NCI-H524 treated with DMSO at 0.1 percent for 48 hours (cell line): ENCODE measurements at regions not wholly inside any gene's neighbourhood (a gene's known extent, or its start where the extent isn't known, plus 50 kb on each side); places are given as distances from the start of the nearest gene placed in this dataset.

Source experiments
- DNase-seq: peaks from one replicate; lab custom pipeline; 2025; lab: John Stamatoyannopoulos, UW

DNA sequence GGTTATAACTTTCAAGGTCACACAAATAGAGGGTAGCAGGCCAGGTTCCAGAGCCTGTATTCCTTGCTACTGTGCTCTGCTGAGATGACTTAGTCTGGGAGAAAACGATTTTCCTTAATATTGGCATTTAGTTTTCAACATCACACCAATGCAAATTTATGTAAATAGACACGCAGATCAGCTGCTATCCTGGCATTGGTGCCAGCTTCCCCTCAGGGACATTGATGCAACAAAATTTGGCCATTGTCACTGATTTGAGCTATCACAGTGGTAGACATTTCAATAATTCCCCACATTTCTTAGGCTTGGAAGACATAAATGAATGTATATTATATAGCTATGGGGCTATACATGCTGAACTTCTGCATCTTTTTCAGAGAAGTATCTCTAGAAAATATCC, 71.6 kb upstream of the ASTN2 start:
- no peak for DNase-seq

DNA sequence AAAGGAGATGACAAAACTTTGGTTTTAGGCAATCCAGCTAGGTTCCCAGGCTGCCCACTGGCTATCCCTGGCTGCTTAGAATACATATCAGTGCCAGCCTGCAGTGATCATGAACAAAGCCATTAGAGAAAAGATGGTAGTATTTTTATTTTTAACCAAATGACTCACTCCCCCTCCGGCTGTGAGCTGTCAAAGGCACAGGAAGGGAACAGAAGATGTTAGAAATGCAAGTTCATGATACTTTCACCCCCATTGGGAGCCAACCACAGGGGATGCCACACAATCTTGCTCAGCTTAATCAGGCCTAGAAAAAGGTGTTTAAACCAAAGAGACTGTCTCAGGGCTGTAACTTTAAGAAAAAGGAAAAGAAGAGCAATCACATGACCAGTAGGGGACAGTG, 70.3 kb upstream of the ASTN2 start:
- no peak for DNase-seq

DNA sequence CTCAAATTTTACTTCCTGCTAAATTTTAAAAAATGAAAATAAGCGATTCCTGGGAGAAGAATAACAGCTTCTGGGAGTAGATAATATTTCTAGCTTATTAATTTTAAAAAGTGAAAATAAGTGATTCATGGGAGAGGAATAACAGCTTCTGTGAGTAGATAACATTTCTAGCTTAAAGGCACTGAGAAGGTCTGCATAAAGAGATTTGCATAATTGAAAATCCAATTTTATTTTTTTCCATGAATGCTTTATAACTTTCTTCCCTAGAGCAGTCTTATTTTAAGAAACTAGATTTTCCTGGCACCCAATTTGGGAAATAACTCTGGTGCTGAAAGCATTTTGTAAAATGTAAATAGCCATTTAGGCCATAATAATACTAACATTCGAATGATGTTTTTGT, 65.9 kb upstream of the ASTN2 start:
- no peak for DNase-seq

DNA sequence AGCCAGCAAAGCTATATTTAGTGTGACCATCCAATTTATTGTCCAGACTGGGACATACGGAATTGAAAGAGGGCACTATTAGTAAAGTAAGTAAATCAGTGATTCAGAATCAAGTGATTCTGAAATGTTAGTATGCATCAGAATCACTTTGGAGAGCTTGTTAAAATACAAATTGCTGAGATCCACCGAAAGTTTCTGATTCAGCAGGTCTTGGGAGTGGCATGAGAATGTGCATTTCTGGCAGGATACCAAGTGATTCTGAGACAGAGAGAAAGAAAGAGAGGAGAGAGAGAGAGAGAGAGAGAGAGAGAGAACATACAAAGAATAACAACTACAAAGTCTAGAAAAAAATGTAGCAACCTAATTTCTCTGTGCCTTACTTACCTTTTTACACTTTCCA, 65.4 kb upstream of the ASTN2 start:
- DNase-seq = no peak

DNA sequence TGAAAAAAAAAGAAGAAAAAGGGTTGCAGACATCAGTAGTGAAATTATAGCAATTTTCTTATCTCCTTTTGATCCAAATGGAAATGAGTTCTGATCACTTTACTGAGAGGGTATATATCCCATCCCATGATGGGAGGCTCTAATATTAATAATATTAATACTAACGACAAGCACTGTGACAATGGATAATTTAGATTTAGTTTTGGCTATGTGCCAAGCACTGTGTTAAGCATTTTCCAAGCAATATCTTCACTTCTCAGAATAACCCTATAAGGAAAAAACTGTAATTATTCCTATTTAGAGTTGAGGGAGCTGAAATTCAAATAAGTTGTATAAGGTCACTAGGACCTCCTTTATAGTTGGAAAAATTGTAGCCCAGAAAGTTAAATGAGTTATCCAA, 58.4 kb upstream of the ASTN2 start:
- no peak for DNase-seq

DNA sequence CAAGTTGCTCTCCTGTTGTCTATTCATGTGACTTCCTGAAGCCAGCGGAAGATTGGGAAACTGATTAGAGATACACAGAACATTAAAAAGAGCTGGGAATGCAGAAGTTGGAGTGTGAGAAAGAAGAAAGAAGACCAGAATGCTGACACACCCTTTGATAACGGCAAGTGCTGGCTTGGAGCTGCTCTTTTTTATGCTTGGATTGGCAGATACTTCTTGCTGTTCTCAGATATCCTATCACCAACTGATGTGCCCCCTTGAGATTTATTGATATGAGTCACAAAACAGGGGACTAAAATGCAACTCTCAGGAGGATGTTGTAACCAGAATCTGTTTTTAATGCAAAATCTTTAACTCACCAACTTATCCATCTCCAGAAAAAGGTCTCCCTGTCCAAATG, 56.0 kb upstream of the ASTN2 start:
- DNase-seq = no peak

DNA sequence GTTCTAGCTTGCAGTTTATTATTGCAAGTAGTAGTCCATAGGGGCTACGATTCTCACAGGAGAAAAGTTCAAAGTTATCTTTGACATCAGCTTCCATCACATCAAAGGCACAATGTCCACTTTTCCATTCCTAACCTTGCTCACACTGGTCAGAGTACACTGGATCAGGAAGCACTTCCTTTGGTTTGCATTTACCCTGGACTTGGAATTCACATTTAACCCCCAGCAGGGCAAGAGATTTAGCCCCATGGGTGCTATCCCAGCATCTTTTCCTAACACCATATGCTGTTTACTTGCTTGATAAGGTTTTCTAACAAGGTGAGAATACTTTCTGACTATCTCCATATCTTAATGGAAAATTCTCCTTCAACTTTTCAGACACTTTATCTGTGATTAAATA, 55.6 kb upstream of the ASTN2 start:
- DNase-seq = no peak

DNA sequence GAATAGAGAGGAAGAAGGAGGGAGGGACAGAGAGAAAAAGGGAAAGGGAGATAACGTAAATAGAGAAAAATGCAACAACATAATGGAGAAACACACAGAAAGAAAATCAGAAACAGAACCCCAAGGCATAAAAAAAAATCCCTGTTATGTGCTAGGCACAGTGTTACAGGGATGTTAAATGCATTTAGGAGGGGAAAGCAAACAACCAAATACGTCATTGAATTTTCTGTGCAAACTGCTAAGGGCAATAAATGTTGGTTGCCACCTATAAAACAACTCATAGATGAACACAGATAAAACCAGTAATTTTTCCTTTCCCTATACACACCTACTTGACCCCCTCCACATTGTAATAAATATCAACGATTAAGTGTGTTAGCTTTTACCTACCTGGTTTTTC, 51.3 kb upstream of the ASTN2 start:
- no peak for DNase-seq

DNA sequence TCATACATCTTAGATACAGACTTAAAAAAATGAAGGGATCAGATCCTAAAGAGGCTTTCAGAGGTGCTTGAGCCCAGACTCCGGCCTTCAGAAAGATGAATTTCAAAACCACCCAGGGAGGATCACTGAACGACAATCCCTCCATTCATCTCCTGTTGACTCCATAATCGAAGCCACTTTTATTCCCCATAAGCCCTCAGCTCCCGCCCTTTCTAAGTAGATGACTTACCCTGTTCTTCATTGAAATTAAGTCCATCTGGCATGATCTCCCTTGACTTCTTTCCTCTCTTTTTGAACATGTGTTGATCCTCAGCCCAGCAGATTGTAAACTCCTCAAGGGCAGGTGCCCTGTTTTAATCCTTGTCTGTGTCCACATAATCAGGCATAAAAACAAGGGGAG, 50.8 kb upstream of the ASTN2 start:
- DNase-seq = peak; percentile 42

DNA sequence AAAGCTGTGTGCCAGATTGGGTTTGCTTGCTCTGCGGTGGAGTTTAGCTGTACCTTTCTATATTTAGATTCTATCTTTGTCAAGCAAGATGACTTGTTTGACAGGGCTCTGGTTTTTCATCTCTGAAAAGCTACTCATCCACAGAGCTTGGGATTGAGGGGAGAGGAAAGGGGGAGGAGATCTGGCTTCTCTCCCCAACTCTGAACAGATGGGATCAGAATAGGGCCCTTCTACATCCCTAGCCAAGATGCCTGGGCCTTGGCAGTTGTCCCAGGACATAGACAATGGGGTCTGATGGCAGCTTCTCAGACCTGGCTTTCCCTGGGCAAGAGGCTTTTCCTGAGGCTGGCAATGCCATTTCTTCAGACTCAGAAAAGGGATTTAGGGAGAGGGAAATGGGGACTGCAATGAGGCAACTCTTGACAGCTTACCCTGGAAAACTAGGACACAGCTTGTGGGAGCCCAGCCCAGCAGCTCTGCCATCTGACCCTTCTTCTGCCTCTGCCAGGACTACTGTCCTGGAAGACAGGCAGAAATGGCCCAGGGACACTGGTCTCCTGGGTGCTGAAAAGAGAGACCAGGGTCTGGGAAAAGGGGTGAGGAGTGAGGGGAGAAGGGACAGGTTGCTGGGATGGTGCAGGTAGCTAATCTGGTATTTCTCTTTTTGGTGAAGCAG, 50.2 kb upstream of the ASTN2 start:
- peak; percentile 3 for DNase-seq
